ENCODE measurements at regions not wholly inside any gene's neighbourhood (a gene's known extent, or its start where the extent isn't known, plus 50 kb on each side); places are given as distances from the start of the nearest gene placed in this dataset.

- H4K20me1 ChIP-seq (ENCODE audit: insufficient read depth, low read length), result no peaks in the 10 kb centered on the region
- H3K27ac ChIP-seq (ENCODE audit: low read depth, low read length, poor library complexity, severe bottlenecking), result no peak overlapping the region
- no peaks in the 10 kb centered on the region for H3F3A ChIP-seq (ENCODE audit: insufficient read depth, low read length)
- no peak overlapping the region for H3K4me2 ChIP-seq (ENCODE audit: low read length)
- H3K79me2 ChIP-seq (ENCODE audit: insufficient read depth, low read length), result no peaks in the 10 kb centered on the region
- H3K36me3 ChIP-seq (ENCODE audit: insufficient read depth, low read length), result no peaks in the 10 kb centered on the region
- H3K4me3 ChIP-seq (ENCODE audit: low read depth, low read length, poor library complexity, severe bottlenecking), result no peak overlapping the region
- no peaks in the 10 kb centered on the region for H3K27me3 ChIP-seq (ENCODE audit: insufficient read depth, low read length)
- H2AFZ ChIP-seq (ENCODE audit: low read length), result no peak overlapping the region
- H3K9ac ChIP-seq (ENCODE audit: low read length), result no peak overlapping the region
- H3K9me3 ChIP-seq (ENCODE audit: low read length), result no peaks in the 10 kb centered on the region
- no peak for TF ChIP-seq EZH2 (IDR thresholded peaks at IDR 0.05; ENCODE audit: borderline replicate concordance, low read length)
- TF ChIP-seq, protein P1, sequence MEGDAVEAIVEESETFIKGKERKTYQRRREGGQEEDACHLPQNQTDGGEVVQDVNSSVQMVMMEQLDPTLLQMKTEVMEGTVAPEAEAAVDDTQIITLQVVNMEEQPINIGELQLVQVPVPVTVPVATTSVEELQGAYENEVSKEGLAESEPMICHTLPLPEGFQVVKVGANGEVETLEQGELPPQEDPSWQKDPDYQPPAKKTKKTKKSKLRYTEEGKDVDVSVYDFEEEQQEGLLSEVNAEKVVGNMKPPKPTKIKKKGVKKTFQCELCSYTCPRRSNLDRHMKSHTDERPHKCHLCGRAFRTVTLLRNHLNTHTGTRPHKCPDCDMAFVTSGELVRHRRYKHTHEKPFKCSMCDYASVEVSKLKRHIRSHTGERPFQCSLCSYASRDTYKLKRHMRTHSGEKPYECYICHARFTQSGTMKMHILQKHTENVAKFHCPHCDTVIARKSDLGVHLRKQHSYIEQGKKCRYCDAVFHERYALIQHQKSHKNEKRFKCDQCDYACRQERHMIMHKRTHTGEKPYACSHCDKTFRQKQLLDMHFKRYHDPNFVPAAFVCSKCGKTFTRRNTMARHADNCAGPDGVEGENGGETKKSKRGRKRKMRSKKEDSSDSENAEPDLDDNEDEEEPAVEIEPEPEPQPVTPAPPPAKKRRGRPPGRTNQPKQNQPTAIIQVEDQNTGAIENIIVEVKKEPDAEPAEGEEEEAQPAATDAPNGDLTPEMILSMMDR (IDR thresholded peaks at IDR 0.05; ENCODE audit: low read length), result no peak
- no peaks in the 10 kb centered on the region for H3K9me2 ChIP-seq (ENCODE audit: low read depth, low read length)
- H3K4me1 ChIP-seq (ENCODE audit: insufficient read depth, low read length, severe bottlenecking), result no peaks in the 10 kb centered on the region
These were observed 1089.5 kb upstream of the GYPC start for GRCh38 chr2:125566422-125566821.

DNA sequence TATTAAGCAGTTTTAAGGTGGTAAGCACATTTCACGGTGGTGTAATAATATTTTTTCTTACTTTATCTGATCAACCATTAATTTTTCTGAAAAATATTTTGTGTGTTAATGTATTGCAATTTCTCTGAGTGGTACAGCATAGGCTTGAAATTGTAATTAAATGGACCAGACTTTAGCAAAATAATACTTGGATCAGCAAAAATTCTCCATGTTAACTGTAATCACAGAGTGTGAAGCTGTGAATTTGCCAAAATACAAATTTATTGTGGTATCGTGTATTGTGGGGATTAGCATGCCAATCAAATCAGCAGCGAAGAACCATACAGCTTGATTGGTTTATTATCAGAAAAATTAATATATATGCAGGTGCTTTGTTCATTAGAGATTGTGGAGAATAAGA is 1088.9 kb upstream of the GYPC start:
- no peak overlapping the region for H2AFZ ChIP-seq (ENCODE audit: low read length)
- no peak overlapping the region for H3K4me2 ChIP-seq (ENCODE audit: low read length)
- H3K9ac ChIP-seq (ENCODE audit: low read length), result no peak overlapping the region
- no peaks in the 10 kb centered on the region for H3K27me3 ChIP-seq (ENCODE audit: insufficient read depth, low read length)
- no peak overlapping the region for H3K27ac ChIP-seq (ENCODE audit: low read depth, low read length, poor library complexity, severe bottlenecking)
- no peaks in the 10 kb centered on the region for H3K9me2 ChIP-seq (ENCODE audit: low read depth, low read length)
- H3K9me3 ChIP-seq (ENCODE audit: low read length), result no peaks in the 10 kb centered on the region
- H3K36me3 ChIP-seq (ENCODE audit: insufficient read depth, low read length), result no peaks in the 10 kb centered on the region
- no peaks in the 10 kb centered on the region for H4K20me1 ChIP-seq (ENCODE audit: insufficient read depth, low read length)
- H3K4me3 ChIP-seq (ENCODE audit: low read depth, low read length, poor library complexity, severe bottlenecking), result no peak overlapping the region
- H3K4me1 ChIP-seq (ENCODE audit: insufficient read depth, low read length, severe bottlenecking), result no peaks in the 10 kb centered on the region
- H3F3A ChIP-seq (ENCODE audit: insufficient read depth, low read length), result no peaks in the 10 kb centered on the region
- TF ChIP-seq, protein P1 (IDR thresholded peaks at IDR 0.05; ENCODE audit: low read length), result no peak
- TF ChIP-seq EZH2 (IDR thresholded peaks at IDR 0.05; ENCODE audit: borderline replicate concordance, low read length), result no peak
- H3K79me2 ChIP-seq (ENCODE audit: insufficient read depth, low read length), result no peaks in the 10 kb centered on the region

DNA sequence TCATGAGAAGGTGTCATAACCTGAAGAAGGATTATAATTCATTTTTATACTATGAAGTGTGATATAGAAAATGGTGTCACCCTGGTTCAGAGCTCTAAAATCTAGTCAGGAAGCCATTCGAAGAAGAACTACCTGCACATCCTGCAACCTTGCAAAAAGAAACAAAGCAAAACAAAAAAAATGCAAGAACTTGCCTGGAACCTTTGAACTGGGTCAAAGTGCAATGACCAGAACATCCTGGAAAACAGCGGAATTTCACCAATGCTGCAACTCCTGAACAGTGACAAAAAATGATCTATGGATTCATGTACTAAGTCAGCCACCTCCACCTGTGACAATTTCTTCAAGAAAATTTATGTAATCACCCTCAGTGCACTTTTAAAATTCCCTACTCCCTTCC is 1083.3 kb upstream of the GYPC start:
- TF ChIP-seq, protein P1 (IDR thresholded peaks at IDR 0.05; ENCODE audit: low read length), result no peak
- TF ChIP-seq EZH2 (IDR thresholded peaks at IDR 0.05; ENCODE audit: borderline replicate concordance, low read length), result no peak

More for the DNA sequence above, 1083.3 kb upstream of the GYPC start:
- Histone ChIP-seq H3K4me3 (ENCODE audit: low read depth, low read length, poor library complexity, severe bottlenecking) (no peak overlapping the region), H3K4me2 (ENCODE audit: low read length) (no peak overlapping the region), H3F3A (ENCODE audit: insufficient read depth, low read length) (no peaks in the 10 kb centered on the region), H3K79me2 (ENCODE audit: insufficient read depth, low read length) (no peaks in the 10 kb centered on the region), H3K9ac (ENCODE audit: low read length) (no peak overlapping the region), H3K27me3 (ENCODE audit: insufficient read depth, low read length) (no peaks in the 10 kb centered on the region), H4K20me1 (ENCODE audit: insufficient read depth, low read length) (no peaks in the 10 kb centered on the region), H3K4me1 (ENCODE audit: insufficient read depth, low read length, severe bottlenecking) (no peaks in the 10 kb centered on the region), H3K27ac (ENCODE audit: low read depth, low read length, poor library complexity, severe bottlenecking) (no peak overlapping the region), H3K36me3 (ENCODE audit: insufficient read depth, low read length) (no peaks in the 10 kb centered on the region), H3K9me3 (ENCODE audit: low read length) (no peaks in the 10 kb centered on the region), H3K9me2 (ENCODE audit: low read depth, low read length) (no peaks in the 10 kb centered on the region), H2AFZ (ENCODE audit: low read length) (no peak overlapping the region)
